ENCODE measurements at regions not wholly inside any gene's neighbourhood (a gene's known extent, or its start where the extent isn't known, plus 50 kb on each side); places are given as distances from the start of the nearest gene placed in this dataset.

DNA sequence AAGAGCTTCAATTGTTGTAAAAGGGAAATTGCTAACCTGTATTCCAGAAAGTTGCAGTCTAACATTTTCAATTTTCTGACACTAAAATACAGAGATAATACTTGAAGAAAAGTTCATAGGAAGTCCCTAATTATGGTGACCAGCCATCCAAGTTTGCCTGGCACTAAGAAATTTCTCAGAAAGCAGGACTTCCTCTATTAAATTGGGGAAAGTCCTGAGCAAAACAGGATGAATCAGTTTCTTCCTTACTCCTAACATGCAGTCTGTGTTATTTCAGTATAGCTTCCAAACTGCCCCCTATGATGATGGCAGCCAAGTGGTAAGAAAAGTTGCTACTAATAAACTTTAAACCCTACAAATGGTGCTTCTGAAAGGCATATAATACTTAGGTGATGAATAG is 133.5 kb upstream of the SGO1 start:
- no peaks in the 10 kb centered on the region for H3K4me1 ChIP-seq (ENCODE audit: low read length)
- no peaks in the 10 kb centered on the region for H3K27me3 ChIP-seq (replicated peaks; ENCODE audit: insufficient read depth, low read length)

GRCh38 chr3:20317616-20318015 is 131.6 kb upstream of the SGO1 start:
- Histone ChIP-seq H3K4me1 (ENCODE audit: low read length) (no peaks in the 10 kb centered on the region), H3K27ac (ENCODE audit: low read length) (no peak overlapping the region), H3K27me3 (replicated peaks; ENCODE audit: insufficient read depth, low read length) (no peaks in the 10 kb centered on the region), H3K79me2 (ENCODE audit: low read length) (no peaks in the 10 kb centered on the region), H4K20me1 (ENCODE audit: insufficient read depth, low read length) (no peaks in the 10 kb centered on the region), H3K36me3 (replicated peaks; ENCODE audit: insufficient read depth, low read length) (no peaks in the 10 kb centered on the region), H3F3A (ENCODE audit: insufficient read depth, low read length) (no peaks in the 10 kb centered on the region), H3K9me3 (replicated peaks; ENCODE audit: insufficient read depth, low read length) (no peaks in the 10 kb centered on the region), H3K9me2 (replicated peaks; ENCODE audit: insufficient read depth, low read length) (no peaks in the 10 kb centered on the region), H3K4me3 (ENCODE audit: low read length) (no peak overlapping the region), H2AFZ (ENCODE audit: low read length) (no peak overlapping the region), H3K4me2 (ENCODE audit: low read depth, low read length) (no peak overlapping the region), H3K9ac (ENCODE audit: low read length) (no peak overlapping the region)
- no peak for DNase-seq
- no peak for TF ChIP-seq EZH2 (optimal IDR thresholded peaks at IDR 0.05; ENCODE audit: low read depth, low read length)
- TF ChIP-seq CTCF (IDR thresholded peaks at IDR 0.05; ENCODE audit: low read length), result no peak
- TF ChIP-seq EZH2phosphoT487 (IDR thresholded peaks at IDR 0.05; ENCODE audit: low read length), result no peak

More for the DNA sequence above, 133.5 kb upstream of the SGO1 start:
- Histone ChIP-seq H3K4me3 (ENCODE audit: low read length) (no peak overlapping the region), H3K9me2 (replicated peaks; ENCODE audit: insufficient read depth, low read length) (no peaks in the 10 kb centered on the region), H3K9ac (ENCODE audit: low read length) (no peak overlapping the region), H2AFZ (ENCODE audit: low read length) (no peak overlapping the region), H3K27ac (ENCODE audit: low read length) (no peak overlapping the region), H4K20me1 (ENCODE audit: insufficient read depth, low read length) (no peaks in the 10 kb centered on the region), H3K4me2 (ENCODE audit: low read depth, low read length) (no peak overlapping the region), H3K9me3 (replicated peaks; ENCODE audit: insufficient read depth, low read length) (no peaks in the 10 kb centered on the region), H3K79me2 (ENCODE audit: low read length) (no peaks in the 10 kb centered on the region), H3K36me3 (replicated peaks; ENCODE audit: insufficient read depth, low read length) (no peaks in the 10 kb centered on the region), H3F3A (ENCODE audit: insufficient read depth, low read length) (no peaks in the 10 kb centered on the region)
- TF ChIP-seq CTCF (IDR thresholded peaks at IDR 0.05; ENCODE audit: low read length) (no peak), EZH2 (optimal IDR thresholded peaks at IDR 0.05; ENCODE audit: low read depth, low read length) (no peak), EZH2phosphoT487 (IDR thresholded peaks at IDR 0.05; ENCODE audit: low read length) (no peak)
- DNase-seq, result no peak

DNA sequence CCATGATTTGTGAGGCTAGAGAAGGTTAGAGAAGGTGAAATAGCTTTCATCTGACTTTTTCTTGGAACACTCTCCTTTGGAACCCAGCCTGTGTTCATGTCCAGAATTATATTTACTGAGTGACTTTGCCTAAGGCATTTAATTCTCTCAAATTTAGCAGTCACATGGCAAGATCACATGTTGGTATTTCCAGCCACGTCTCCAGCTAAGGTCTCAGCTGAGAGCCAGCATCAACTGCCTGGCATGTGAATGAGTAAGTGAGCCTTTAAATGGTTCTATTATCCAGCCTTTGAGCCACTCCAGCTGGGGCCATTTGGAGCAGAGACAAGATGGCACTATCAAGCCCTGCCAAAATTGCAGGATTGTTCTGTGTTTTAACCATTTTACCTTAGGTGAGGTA is 130.2 kb upstream of the SGO1 start:
- DNase-seq, result no peak
- Histone ChIP-seq H3K79me2 (ENCODE audit: low read length) (no peaks in the 10 kb centered on the region), H3K4me1 (ENCODE audit: low read length) (no peaks in the 10 kb centered on the region), H3K36me3 (replicated peaks; ENCODE audit: insufficient read depth, low read length) (no peaks in the 10 kb centered on the region), H3K9ac (ENCODE audit: low read length) (no peak overlapping the region), H3K9me2 (replicated peaks; ENCODE audit: insufficient read depth, low read length) (no peaks in the 10 kb centered on the region), H3K4me3 (ENCODE audit: low read length) (no peak overlapping the region), H3K27me3 (replicated peaks; ENCODE audit: insufficient read depth, low read length) (no peaks in the 10 kb centered on the region), H3K9me3 (replicated peaks; ENCODE audit: insufficient read depth, low read length) (no peaks in the 10 kb centered on the region), H4K20me1 (ENCODE audit: insufficient read depth, low read length) (no peaks in the 10 kb centered on the region), H3F3A (ENCODE audit: insufficient read depth, low read length) (no peaks in the 10 kb centered on the region), H3K4me2 (ENCODE audit: low read depth, low read length) (no peak overlapping the region), H2AFZ (ENCODE audit: low read length) (no peak overlapping the region), H3K27ac (ENCODE audit: low read length) (no peak overlapping the region)
- TF ChIP-seq CTCF (IDR thresholded peaks at IDR 0.05; ENCODE audit: low read length) (no peak), EZH2phosphoT487 (IDR thresholded peaks at IDR 0.05; ENCODE audit: low read length) (no peak), EZH2 (optimal IDR thresholded peaks at IDR 0.05; ENCODE audit: low read depth, low read length) (no peak)
